IPS DF 4.7 (cell line): ENCODE measurements at regions not wholly inside any gene's neighbourhood (a gene's known extent, or its start where the extent isn't known, plus 50 kb on each side); places are given as distances from the start of the nearest gene placed in this dataset.

Source experiments
- DNase-seq: peaks from one replicate; pipeline ENCODE4 v3.0.0-alpha.2; 2013; ENCODE audit warnings: low spot score; ENCODE audit errors: extremely low read depth

GRCh38 chr14:65794674-65795279 lies 382.2 kb downstream of the FUT8 start:
- no peak for DNase-seq

- no peak for DNase-seq
Measured at GRCh38 chr14:65798216-65798615, 385.7 kb downstream of the FUT8 start.

GRCh38 chr14:65800694-65801093 lies 388.2 kb downstream of the FUT8 start:
- DNase-seq, result no peak

GRCh38 chr14:65802196-65802595 lies 389.7 kb downstream of the FUT8 start:
- no peak for DNase-seq

- DNase-seq, result no peak
Measured at GRCh38 chr14:65803885-65804284, 391.4 kb downstream of the FUT8 start.

- DNase-seq, result no peak
Measured at GRCh38 chr14:65804439-65805112, 392.0 kb downstream of the FUT8 start.

GRCh38 chr14:65805113-65805473 lies 392.6 kb downstream of the FUT8 start:
- no peak for DNase-seq

GRCh38 chr14:65808390-65808789 lies 395.9 kb downstream of the FUT8 start:
- DNase-seq, result no peak

- no peak for DNase-seq
Measured at GRCh38 chr14:65810322-65810721, 397.8 kb downstream of the FUT8 start.

- no peak for DNase-seq
Measured at GRCh38 chr14:65813760-65814384, 401.3 kb downstream of the FUT8 start.

- DNase-seq, result no peak
Measured at GRCh38 chr14:65815127-65815526, 402.6 kb downstream of the FUT8 start.

GRCh38 chr14:65817011-65817410 lies 404.5 kb downstream of the FUT8 start:
- no peak for DNase-seq

GRCh38 chr14:65819569-65819968 lies 407.0 kb downstream of the FUT8 start:
- no peak for DNase-seq

- DNase-seq, result no peak
Measured at GRCh38 chr14:65821224-65821753, 408.8 kb downstream of the FUT8 start.

GRCh38 chr14:65824285-65824977 lies 411.9 kb downstream of the FUT8 start:
- DNase-seq, result no peak

- DNase-seq, result no peak
Measured at GRCh38 chr14:65824978-65825299, 412.4 kb downstream of the FUT8 start.

- no peak for DNase-seq
Measured at GRCh38 chr14:65826946-65827345, 414.4 kb downstream of the FUT8 start.

- DNase-seq, result no peak
Measured at GRCh38 chr14:65827520-65827919, 415.0 kb downstream of the FUT8 start.

- no peak for DNase-seq
Measured at GRCh38 chr14:65828396-65828795, 415.9 kb downstream of the FUT8 start.

- no peak for DNase-seq
Measured at GRCh38 chr14:65832431-65833266, 420.1 kb downstream of the FUT8 start.

GRCh38 chr14:65833267-65833880 lies 420.8 kb downstream of the FUT8 start:
- no peak for DNase-seq
